HEK293 (cell line): ENCODE measurements at regions not wholly inside any gene's neighbourhood (a gene's known extent, or its start where the extent isn't known, plus 50 kb on each side); places are given as distances from the start of the nearest gene placed in this dataset.

Source experiments
- CTCF ChIA-PET: fragments of 350-600 bp; formaldehyde crosslinking; extraction: SDS; loops from one replicate; lab custom pipeline; 2021; ENCODE audit warnings: antibody characterized with exemption; lab: Yijun Ruan, JAX
- POLR2A ChIA-PET: fragments of 300-600 bp; formaldehyde crosslinking; extraction: SDS; loops from one replicate; lab custom pipeline; 2020; ENCODE audit warnings: antibody characterized with exemption, inconsistent platforms; lab: Yijun Ruan, JAX
- H3K27ac ChIP-seq: fragments of 200-500 bp; sonication (Bioruptor generic); 2 replicates; pipeline ENCODE4 v1.5.1; 2014; ENCODE audit warnings: low read depth, low read length, control low read depth, inconsistent platforms; ENCODE audit errors: extremely low read depth
- H3K36me3 ChIP-seq, 2 experiments: fragments of 200-500 bp in 1 of 2; sonication (Bioruptor generic) in 1 of 2; 1 replicate in 1 of 2; 2 replicates in 1 of 2; pipeline ENCODE4 v1.5.1; 2014 to 2017; ENCODE audit warnings: inconsistent platforms in 2 of 2, low read length in 2 of 2; ENCODE audit not compliant: control insufficient read depth in 2 of 2, insufficient read depth in 1 of 2
- H3K4me1 ChIP-seq: fragments of 200-500 bp; sonication (Bioruptor generic); 2 replicates; pipeline ENCODE4 v1.5.1; 2014; ENCODE audit warnings: mild to moderate bottlenecking, low read length, inconsistent platforms; ENCODE audit not compliant: control insufficient read depth, insufficient read depth
- H3K4me3 ChIP-seq: 2 replicates; pipeline ENCODE4 v1.5.1; 2011; ENCODE audit warnings: low read depth, mild to moderate bottlenecking, control low read depth, low read length, moderate library complexity
- H3K9me3 ChIP-seq: fragments of 200-500 bp; sonication (Bioruptor generic); 2 replicates; pipeline ENCODE4 v1.5.1; 2014; ENCODE audit warnings: low read depth, low read length, inconsistent platforms; ENCODE audit not compliant: control insufficient read depth, insufficient read depth
- PRDM1 ChIP-seq: fragments of 450-650 bp; formaldehyde crosslinking; IDR thresholded peaks from 2 replicates; pipeline ENCODE4; 2016; ENCODE audit warnings: missing biosample characterization, missing genetic modification characterization
- SP3 ChIP-seq: fragments of 450-650 bp; formaldehyde crosslinking; IDR thresholded peaks from 2 replicates; pipeline ENCODE4 v1.5.1; 2016; ENCODE audit warnings: missing biosample characterization, missing genetic modification characterization
- WT1 ChIP-seq: fragments of 450-650 bp; formaldehyde crosslinking; IDR thresholded peaks from 2 replicates; pipeline ENCODE4 v1.5.1; 2016; ENCODE audit warnings: missing biosample characterization, missing genetic modification characterization
- ZBTB17 ChIP-seq: fragments of 450-650 bp; formaldehyde crosslinking; IDR thresholded peaks from 2 replicates; pipeline ENCODE4 v1.5.1; 2016; ENCODE audit warnings: missing biosample characterization, missing genetic modification characterization
- ZEB2 ChIP-seq: fragments of 450-650 bp; formaldehyde crosslinking; IDR thresholded peaks from 2 replicates; pipeline ENCODE4 v1.5.1; 2016; ENCODE audit warnings: missing biosample characterization, missing genetic modification characterization
- ZFP41 ChIP-seq: fragments of 450-650 bp; formaldehyde crosslinking; IDR thresholded peaks from 2 replicates; pipeline ENCODE4 v1.5.1; 2016; ENCODE audit warnings: missing biosample characterization, missing genetic modification characterization, borderline replicate concordance
- ZNF18 ChIP-seq: fragments of 450-650 bp; formaldehyde crosslinking; IDR thresholded peaks from 2 replicates; pipeline ENCODE4 v1.5.1; 2016; ENCODE audit warnings: missing biosample characterization, missing genetic modification characterization
- ZNF23 ChIP-seq: fragments of 450-650 bp; formaldehyde crosslinking; IDR thresholded peaks from 2 replicates; pipeline ENCODE4 v1.5.1; 2016; ENCODE audit warnings: missing biosample characterization, missing genetic modification characterization, borderline replicate concordance
- ZNF302 ChIP-seq: fragments of 450-650 bp; formaldehyde crosslinking; IDR thresholded peaks from 2 replicates; pipeline ENCODE4 v1.5.1; 2016; ENCODE audit warnings: missing biosample characterization, missing genetic modification characterization, low read depth
- ZNF391 ChIP-seq: fragments of 450-650 bp; formaldehyde crosslinking; IDR thresholded peaks from 2 replicates; pipeline ENCODE4 v1.5.1; 2016; ENCODE audit warnings: low read depth, missing biosample characterization, missing genetic modification characterization, borderline replicate concordance
- ZNF544 ChIP-seq: fragments of 450-650 bp; formaldehyde crosslinking; IDR thresholded peaks from 2 replicates; pipeline ENCODE4 v1.5.0; 2017; ENCODE audit warnings: missing biosample characterization, missing genetic modification characterization
- ZNF623 ChIP-seq: fragments of 450-650 bp; formaldehyde crosslinking; IDR thresholded peaks from 2 replicates; pipeline ENCODE4 v1.5.1; 2016; ENCODE audit warnings: missing biosample characterization, missing genetic modification characterization
- ZXDB ChIP-seq: fragments of 450-650 bp; formaldehyde crosslinking; IDR thresholded peaks from 2 replicates; pipeline ENCODE4 v1.5.1; 2016; ENCODE audit warnings: missing biosample characterization, missing genetic modification characterization
- TF ChIP-seq, protein P1 (sequence below): fragments of 450-650 bp; formaldehyde crosslinking; optimal IDR thresholded peaks from 2 replicates; pipeline ENCODE3; 2016; ENCODE audit warnings: missing biosample characterization, mild to moderate bottlenecking, missing genetic modification characterization

DNA sequence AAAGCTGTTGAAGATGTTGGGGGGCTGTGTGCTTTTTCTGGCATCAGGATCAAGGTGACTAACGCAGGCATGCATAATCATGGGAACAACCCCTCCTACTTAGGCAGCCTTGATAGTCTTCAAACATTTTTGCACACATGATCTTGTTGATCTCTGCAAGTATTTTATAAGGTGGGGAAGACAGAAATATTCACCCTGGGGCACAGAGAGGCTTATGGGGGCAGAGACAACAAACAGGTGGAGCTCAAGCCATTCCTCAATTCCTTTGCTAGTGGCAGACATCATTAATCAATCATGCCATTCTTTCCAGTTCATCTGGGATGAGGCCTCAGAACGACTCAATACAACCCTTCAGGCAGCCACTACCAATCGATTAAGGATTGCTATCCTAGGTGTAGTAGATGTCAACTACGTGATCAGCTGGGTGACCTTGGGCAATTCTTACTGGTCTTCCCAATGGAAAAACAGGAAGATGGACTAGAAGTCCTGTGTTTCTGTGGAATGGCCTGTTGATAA is 110.3 kb upstream of the SMAD3 start:
- ChIA-PET CTCF (interaction anchor here (0.7 to 2.1 kb wide), 3 partner anchors 9 to 880 kb away, joined by 5 to 9 read pairs (median 8); no protein-coding TSS in a partner anchor), POLR2A (interaction anchor here (0.5 kb wide), 1 partner anchor 886 kb away, joined by 7 read pairs; no protein-coding TSS in a partner anchor)
- H3K9me3 ChIP-seq: no peaks in the 10 kb centered on the region
- no peaks in the 10 kb centered on the region for H3K4me1 ChIP-seq
- no peak overlapping the region for H3K27ac ChIP-seq
- TF ChIP-seq ZNF23 (tag by site-specific recombination) (peak; percentile 73; the same call in 1 of the 2 replicates), ZBTB17 (tag by site-specific recombination) (peak; percentile 98), ZNF544 (tag by site-specific recombination) (no peak), ZFP41 (tag by site-specific recombination) (no peak), PRDM1 (no peak), WT1 (no peak)
- TF ChIP-seq, protein P1, sequence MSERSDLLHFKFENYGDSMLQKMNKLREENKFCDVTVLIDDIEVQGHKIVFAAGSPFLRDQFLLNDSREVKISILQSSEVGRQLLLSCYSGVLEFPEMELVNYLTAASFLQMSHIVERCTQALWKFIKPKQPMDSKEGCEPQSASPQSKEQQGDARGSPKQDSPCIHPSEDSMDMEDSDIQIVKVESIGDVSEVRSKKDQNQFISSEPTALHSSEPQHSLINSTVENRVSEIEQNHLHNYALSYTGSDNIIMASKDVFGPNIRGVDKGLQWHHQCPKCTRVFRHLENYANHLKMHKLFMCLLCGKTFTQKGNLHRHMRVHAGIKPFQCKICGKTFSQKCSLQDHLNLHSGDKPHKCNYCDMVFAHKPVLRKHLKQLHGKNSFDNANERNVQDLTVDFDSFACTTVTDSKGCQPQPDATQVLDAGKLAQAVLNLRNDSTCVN (tag by site-specific recombination): no peak
- no peaks in the 10 kb centered on the region for H3K36me3 ChIP-seq
- H3K4me3 ChIP-seq: no peak overlapping the region

GRCh38 chr15:66955871-66956585 is 109.4 kb upstream of the SMAD3 start:
- ChIA-PET CTCF (interaction anchor here (1.2 to 2.1 kb wide), 3 partner anchors 9 to 10 kb away, joined by 4 to 9 read pairs (median 8); no protein-coding TSS in a partner anchor), POLR2A (interaction anchor here (0.5 kb wide), 1 partner anchor 885 kb away, joined by 7 read pairs; no protein-coding TSS in a partner anchor)
- Histone ChIP-seq H3K27ac (no peak overlapping the region), H3K36me3 (no peaks in the 10 kb centered on the region), H3K9me3 (no peaks in the 10 kb centered on the region), H3K4me1 (no peaks in the 10 kb centered on the region), H3K4me3 (no peak overlapping the region)
- TF ChIP-seq ZNF18: no peak
- peak; percentile 72 for TF ChIP-seq ZNF623 (tag by site-specific recombination)
- no peak for TF ChIP-seq ZXDB (tag by site-specific recombination)

- H3K4me1 ChIP-seq: no peaks in the 10 kb centered on the region
- no peak overlapping the region for H3K4me3 ChIP-seq
- CTCF ChIA-PET: interaction anchor here (1.2 kb wide), 1 partner anchor 9 kb away, joined by 4 read pairs; no protein-coding TSS in a partner anchor
- POLR2A ChIA-PET: interaction anchor here (0.5 kb wide), 1 partner anchor 894 kb away, joined by 4 read pairs; no protein-coding TSS in a partner anchor
- no peaks in the 10 kb centered on the region for H3K9me3 ChIP-seq
- no peak overlapping the region for H3K27ac ChIP-seq
- no peaks in the 10 kb centered on the region for H3K36me3 ChIP-seq
- TF ChIP-seq SP3 (tag by site-specific recombination): no peak
- TF ChIP-seq ZEB2 (tag by site-specific recombination): no peak
- no peak for TF ChIP-seq ZBTB17 (tag by site-specific recombination)
- TF ChIP-seq ZNF302: no peak
- no peak for TF ChIP-seq ZNF391 (tag by site-specific recombination)
Measured at GRCh38 chr15:66956672-66957430, 108.6 kb upstream of the SMAD3 start.
